NCI-H2029 treated with DMSO at 0.1 percent for 48 hours (cell line): ENCODE measurements at regions not wholly inside any gene's neighbourhood (a gene's known extent, or its start where the extent isn't known, plus 50 kb on each side); places are given as distances from the start of the nearest gene placed in this dataset.

Experiments used
- DNase-seq: peaks from one replicate; lab custom pipeline; 2025; lab: John Stamatoyannopoulos, UW

DNA sequence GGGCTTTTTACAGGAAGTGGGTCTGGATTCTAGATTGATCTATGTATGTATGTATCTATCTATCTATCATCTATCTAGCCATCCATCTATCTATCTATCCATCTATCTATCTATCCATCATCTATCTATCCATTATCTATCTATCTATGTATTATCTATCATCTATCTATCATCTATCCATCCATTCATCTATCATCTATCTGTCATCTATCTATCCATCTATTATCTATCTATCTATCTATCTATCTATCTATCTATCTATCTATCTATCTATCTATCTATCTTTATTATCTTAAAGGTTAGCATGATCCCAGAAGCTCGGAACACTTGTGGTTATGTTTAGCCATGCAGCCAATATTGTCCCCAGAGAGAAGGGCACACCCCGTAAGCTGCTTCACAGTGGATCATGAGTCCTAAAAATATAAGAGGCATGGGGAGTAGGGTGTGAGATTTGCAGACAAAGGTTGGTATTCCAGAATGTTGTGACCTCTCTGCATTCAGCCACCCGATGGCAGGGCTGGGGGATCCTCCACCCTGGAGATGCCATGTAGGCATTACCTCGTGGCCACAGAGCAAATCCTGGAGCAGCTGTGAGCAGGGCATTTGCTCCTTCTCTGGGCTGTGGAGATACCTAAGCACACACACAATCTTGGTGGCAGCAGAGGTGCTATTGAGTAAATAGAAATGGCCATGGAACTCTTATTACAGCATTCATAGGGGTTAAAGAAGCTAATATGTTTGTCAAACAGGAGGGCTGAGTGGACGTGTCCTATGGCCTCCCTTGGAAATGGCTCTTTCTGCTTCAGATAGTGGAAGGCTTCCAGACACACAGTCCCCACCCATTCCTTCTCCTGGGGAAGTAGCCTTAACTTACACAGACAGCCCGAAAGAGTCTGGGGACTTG is 310.0 kb upstream of the TSHZ3 start:
- no peak for DNase-seq

DNA sequence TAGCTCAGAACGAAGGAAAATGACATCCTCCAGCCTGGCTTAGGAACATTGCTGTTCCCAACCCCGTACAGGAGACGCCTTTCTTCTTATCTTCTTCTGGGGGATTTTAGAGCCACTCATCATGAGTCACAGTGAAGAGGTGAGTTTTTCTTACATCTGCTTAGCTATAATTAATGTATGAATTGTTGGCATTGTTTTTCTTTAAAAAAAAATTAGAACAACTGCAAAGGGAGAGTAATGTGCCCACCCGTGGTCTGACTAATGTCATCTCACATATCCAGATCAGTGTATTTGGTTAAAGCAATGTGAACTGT is 310.6 kb upstream of the TSHZ3 start:
- DNase-seq, result no peak

GRCh38 chr19:31664096-31664495 is 314.9 kb upstream of the TSHZ3 start:
- DNase-seq, result no peak

GRCh38 chr19:31664997-31665396 is 315.8 kb upstream of the TSHZ3 start:
- DNase-seq, result no peak

GRCh38 chr19:31666126-31666525 is 316.9 kb upstream of the TSHZ3 start:
- DNase-seq, result no peak

DNA sequence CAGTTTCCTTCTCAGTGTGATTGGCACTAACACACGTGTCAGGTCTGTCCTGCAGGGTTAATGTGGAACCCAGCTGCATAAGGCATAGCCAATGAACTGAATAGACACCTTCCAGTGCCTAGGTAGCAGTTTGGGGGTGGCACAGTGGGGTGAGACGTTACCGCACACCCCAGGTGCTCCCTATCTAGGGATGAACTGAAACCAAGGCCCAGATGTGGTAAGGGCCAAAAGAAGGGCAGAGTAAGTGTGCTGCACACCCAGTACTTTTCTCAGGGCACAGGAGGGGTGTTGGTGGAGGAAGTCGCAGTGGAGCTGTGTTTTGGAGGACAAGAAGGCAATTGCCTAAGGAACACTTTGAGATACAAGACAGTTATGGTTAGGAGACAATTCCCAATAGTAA is 317.9 kb upstream of the TSHZ3 start:
- no peak for DNase-seq

DNA sequence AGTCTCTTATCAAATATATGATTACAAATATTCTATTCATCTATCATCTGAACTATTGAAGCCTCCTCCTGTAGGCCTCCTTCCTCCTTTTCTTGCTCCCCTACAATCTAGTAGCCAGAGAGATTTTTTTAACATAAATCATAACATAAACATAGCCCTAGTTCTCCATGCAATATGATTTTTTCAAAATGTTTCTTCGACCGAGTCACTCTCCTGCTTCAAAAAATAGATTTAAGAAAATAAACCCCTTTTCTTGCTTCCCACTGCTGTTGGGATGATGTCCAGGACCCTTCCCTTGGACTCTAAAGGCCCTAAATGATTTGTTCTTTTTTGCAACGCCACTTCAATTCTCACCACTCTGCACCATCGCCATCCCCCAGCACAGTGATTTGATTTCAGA is 319.7 kb upstream of the TSHZ3 start:
- DNase-seq, result no peak

- DNase-seq, result no peak
Observed at GRCh38 chr19:31670931-31671330, 321.7 kb upstream of the TSHZ3 start.

- DNase-seq, result no peak
Observed at GRCh38 chr19:31671411-31672035, 322.3 kb upstream of the TSHZ3 start.

DNA sequence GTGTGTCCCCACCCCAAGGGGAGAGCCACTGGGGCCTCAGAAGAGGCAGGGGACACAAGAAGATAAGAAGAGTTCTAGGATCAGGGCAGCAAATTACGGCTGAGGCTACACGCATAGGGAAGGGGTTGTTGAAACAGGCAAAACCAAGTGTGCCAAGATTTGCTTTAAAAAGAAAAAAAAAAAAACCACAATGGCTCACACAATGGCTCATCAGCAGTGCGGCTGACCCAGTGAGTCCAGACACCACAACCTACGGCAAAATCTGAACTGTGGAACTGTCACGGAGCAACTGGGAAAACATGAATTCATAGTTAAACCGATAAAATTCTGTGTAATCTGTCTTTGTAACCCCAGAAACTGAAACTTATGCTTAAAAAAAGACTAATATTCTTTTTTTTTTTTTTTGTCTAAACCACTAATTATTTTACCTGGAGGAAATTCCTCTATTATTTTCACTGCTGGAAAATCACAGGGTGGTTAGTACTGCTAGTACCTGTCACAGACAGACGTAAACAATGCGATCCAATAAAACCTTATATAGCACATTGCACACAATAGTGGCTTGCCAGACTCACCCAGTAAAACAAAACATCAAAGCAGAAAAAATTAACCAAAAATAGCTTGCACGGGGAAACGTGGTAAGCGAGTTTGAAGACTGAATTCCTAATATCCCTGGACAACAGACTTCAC is 325.4 kb upstream of the TSHZ3 start:
- no peak for DNase-seq

GRCh38 chr19:31675193-31675913 is 326.1 kb upstream of the TSHZ3 start:
- DNase-seq, result no peak

GRCh38 chr19:31676271-31677004 is 327.2 kb upstream of the TSHZ3 start:
- no peak for DNase-seq

DNA sequence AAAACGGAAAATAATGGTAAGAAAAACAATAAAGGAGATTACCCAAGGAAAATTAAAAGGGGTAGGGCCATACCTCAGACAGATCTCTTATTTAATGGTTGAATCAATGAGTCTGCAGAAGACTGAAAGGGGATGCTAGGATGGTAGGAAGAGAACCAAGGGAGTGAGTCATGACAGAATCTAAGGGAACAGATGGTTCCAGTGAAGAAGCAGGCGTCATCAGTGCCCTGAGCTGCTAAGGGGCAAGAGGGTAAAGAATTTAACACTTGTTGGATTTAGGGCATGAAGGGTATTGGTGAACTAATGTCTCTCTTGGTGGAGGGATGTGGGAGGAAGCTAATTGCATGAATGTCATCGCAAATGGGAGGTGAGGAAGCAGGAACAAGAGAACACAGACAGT is 329.2 kb upstream of the TSHZ3 start:
- DNase-seq, result no peak

DNA sequence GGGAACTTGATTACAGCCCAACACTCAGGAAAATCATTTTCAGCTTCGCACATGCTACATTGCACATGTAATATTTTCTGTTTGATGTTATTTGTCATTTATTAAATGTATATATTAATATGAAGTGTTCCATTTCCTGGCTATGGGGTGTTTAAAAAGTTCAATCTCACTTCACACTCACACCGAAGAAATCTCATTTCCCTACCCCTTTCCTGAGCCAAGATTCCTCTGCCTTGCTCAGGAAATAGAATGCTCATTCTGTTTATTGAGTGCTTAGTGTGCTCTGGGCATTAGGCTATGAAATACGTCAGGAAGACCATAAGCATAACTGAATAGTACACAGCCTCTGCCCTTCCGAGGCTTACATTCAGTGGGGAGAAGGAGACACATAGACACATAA is 331.9 kb upstream of the TSHZ3 start:
- no peak for DNase-seq

GRCh38 chr19:31693131-31693932 is 344.1 kb upstream of the TSHZ3 start:
- no peak for DNase-seq

- no peak for DNase-seq
Observed at GRCh38 chr19:31693933-31694269, 344.7 kb upstream of the TSHZ3 start.

DNA sequence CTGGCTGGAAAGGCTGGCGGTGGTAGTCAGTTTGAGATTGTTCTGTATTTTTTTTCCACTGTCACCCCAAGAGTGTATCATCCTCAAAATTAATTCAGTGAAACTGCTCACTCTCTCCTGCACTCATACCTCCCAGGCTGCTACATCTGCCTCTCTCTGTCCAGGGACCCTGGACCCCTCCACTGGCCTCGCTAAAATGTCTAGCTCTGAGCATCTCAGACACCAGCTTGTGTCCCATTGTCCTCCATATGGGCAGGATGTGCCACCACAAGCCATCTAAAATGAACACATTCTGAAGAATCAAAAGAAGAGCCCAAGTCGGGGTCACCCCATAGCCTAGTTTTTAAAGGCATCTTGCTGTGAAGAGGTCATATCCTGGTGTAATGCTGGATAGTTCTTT is 345.5 kb upstream of the TSHZ3 start:
- no peak for DNase-seq

DNA sequence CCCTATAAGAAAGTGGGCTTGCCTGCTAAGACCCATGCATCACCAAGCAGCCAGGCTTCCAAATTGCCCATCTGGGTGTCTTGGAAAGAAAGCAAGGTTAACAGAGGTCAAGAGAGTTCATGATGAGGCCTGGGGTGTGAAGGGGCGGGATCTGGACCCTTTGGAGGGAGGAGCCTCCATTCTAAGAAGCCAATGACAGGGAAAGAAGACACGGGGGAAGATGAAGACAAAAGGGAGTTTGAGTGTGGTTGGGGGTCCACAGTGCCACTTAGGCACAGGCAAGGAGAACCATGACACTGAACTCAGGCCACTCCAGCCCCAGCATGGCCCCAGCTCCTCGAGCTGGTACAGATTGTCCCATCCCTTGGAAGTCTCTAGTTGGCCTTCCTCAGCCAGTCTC is 350.2 kb upstream of the TSHZ3 start:
- no peak for DNase-seq

GRCh38 chr19:31701146-31701545 is 351.9 kb upstream of the TSHZ3 start:
- DNase-seq, result no peak

DNA sequence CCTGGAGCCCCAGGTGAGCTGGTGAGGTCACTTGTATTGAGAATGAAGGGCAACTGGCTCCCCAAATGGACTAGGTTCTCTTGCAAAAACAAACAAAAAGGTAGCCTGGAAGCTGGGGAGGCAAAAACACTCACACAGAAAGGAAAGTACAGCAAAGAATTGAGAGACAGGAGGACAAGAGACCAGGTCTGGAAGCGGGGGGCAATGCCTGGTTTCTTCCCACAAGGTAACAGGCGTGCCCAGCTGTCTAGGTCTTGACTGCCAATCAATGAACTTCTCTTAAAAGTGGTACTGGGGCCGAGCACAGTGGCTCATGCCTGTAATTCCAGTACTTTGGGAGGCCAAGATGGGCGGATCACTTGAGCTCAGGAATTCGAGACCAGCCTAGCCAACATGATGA is 356.4 kb upstream of the TSHZ3 start:
- no peak for DNase-seq

- no peak for DNase-seq
Observed at GRCh38 chr19:31706131-31706530, 356.9 kb upstream of the TSHZ3 start.
